Thyroid gland (tissue), 4 donors: ENCODE measurements at regions not wholly inside any gene's neighbourhood (a gene's known extent, or its start where the extent isn't known, plus 50 kb on each side); places are given as distances from the start of the nearest gene placed in this dataset.

Source experiments
- POLR2A ChIP-seq, 2 donors: fragments of 450-650 bp; IDR thresholded peaks; one replicate each; pipeline ENCODE4 v1.6.1; 2017; ENCODE audit warnings: antibody characterized with exemption in 2 of 2, mild to moderate bottlenecking in 2 of 2, moderate library complexity in 1 of 2
- TF ChIP-seq, protein P1 (sequence below), 6 experiments: fragments of 200-600 bp in 3 of 6; fragments of 450-650 bp in 3 of 6; sonication (generic) in 3 of 6; IDR thresholded peaks; one replicate each; pipeline ENCODE4 v1.5.1; 2016 to 2019; ENCODE audit warnings: antibody characterized with exemption in 6 of 6, mild to moderate bottlenecking in 2 of 6, inconsistent platforms in 1 of 6, moderate library complexity in 1 of 6

- TF ChIP-seq, protein P1, sequence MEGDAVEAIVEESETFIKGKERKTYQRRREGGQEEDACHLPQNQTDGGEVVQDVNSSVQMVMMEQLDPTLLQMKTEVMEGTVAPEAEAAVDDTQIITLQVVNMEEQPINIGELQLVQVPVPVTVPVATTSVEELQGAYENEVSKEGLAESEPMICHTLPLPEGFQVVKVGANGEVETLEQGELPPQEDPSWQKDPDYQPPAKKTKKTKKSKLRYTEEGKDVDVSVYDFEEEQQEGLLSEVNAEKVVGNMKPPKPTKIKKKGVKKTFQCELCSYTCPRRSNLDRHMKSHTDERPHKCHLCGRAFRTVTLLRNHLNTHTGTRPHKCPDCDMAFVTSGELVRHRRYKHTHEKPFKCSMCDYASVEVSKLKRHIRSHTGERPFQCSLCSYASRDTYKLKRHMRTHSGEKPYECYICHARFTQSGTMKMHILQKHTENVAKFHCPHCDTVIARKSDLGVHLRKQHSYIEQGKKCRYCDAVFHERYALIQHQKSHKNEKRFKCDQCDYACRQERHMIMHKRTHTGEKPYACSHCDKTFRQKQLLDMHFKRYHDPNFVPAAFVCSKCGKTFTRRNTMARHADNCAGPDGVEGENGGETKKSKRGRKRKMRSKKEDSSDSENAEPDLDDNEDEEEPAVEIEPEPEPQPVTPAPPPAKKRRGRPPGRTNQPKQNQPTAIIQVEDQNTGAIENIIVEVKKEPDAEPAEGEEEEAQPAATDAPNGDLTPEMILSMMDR (IDR thresholded peaks at IDR 0.05): no peak
- TF ChIP-seq POLR2A (IDR thresholded peaks at IDR 0.05): no peak
Observed at GRCh38 chr5:13567819-13568218, 376.7 kb downstream of the DNAH5 start.
